Panc1 (cell line): ENCODE measurements at regions not wholly inside any gene's neighbourhood (a gene's known extent, or its start where the extent isn't known, plus 50 kb on each side); places are given as distances from the start of the nearest gene placed in this dataset.

Experiments used
- SIN3A ChIP-seq: IDR thresholded peaks from 2 replicates; pipeline ENCODE4 v1.6.1; 2012; ENCODE audit warnings: low read depth, mild to moderate bottlenecking, low read length, moderate library complexity, borderline replicate concordance; ENCODE audit not compliant: insufficient read depth
- TF ChIP-seq, protein P1 (sequence below): fragments of 450-650 bp; IDR thresholded peaks from 2 replicates; pipeline ENCODE4 v1.5.1; 2017; ENCODE audit warnings: mild to moderate bottlenecking

GRCh38 chr17:57187391-57187790 lies 68.9 kb upstream of the MSI2 start:
- no peak for TF ChIP-seq SIN3A
- TF ChIP-seq, protein P1, sequence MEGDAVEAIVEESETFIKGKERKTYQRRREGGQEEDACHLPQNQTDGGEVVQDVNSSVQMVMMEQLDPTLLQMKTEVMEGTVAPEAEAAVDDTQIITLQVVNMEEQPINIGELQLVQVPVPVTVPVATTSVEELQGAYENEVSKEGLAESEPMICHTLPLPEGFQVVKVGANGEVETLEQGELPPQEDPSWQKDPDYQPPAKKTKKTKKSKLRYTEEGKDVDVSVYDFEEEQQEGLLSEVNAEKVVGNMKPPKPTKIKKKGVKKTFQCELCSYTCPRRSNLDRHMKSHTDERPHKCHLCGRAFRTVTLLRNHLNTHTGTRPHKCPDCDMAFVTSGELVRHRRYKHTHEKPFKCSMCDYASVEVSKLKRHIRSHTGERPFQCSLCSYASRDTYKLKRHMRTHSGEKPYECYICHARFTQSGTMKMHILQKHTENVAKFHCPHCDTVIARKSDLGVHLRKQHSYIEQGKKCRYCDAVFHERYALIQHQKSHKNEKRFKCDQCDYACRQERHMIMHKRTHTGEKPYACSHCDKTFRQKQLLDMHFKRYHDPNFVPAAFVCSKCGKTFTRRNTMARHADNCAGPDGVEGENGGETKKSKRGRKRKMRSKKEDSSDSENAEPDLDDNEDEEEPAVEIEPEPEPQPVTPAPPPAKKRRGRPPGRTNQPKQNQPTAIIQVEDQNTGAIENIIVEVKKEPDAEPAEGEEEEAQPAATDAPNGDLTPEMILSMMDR = no peak
